GM23248 (cell line): ENCODE measurements at regions not wholly inside any gene's neighbourhood (a gene's known extent, or its start where the extent isn't known, plus 50 kb on each side); places are given as distances from the start of the nearest gene placed in this dataset.

ENCODE experiments used
- DNase-seq: peaks from one replicate; pipeline ENCODE4 v3.0.0-alpha.2; 2015
- H2AFZ ChIP-seq: fragments of 200-600 bp; sonication (generic); 2 replicates; pipeline ENCODE4 v1.6.1; 2016; ENCODE audit warnings: antibody characterized with exemption
- H3F3A ChIP-seq: fragments of 200-600 bp; sonication (generic); 2 replicates; pipeline ENCODE4 v1.6.1; 2016; ENCODE audit warnings: mild to moderate bottlenecking, antibody characterized with exemption, mixed run types; ENCODE audit not compliant: insufficient read depth
- H3K27ac ChIP-seq: fragments of 200-600 bp; sonication (generic); 2 replicates; pipeline ENCODE4 v1.5.1; 2016; ENCODE audit warnings: mild to moderate bottlenecking
- H3K27me3 ChIP-seq: fragments of 200-600 bp; sonication (generic); replicated peaks from 2 replicates; pipeline ENCODE4 v1.6.1; 2016; ENCODE audit warnings: mild to moderate bottlenecking; ENCODE audit not compliant: insufficient read depth
- H3K36me3 ChIP-seq: fragments of 200-600 bp; sonication (generic); 2 replicates; pipeline ENCODE4 v1.6.1; 2016; ENCODE audit warnings: low read depth, mild to moderate bottlenecking
- H3K4me1 ChIP-seq: fragments of 200-600 bp; sonication (generic); 2 replicates; pipeline ENCODE4 v1.6.1; 2016; ENCODE audit warnings: mild to moderate bottlenecking; ENCODE audit not compliant: insufficient read depth
- H3K4me2 ChIP-seq: fragments of 200-600 bp; sonication (generic); one replicate; pipeline ENCODE4 v1.6.1; 2016; ENCODE audit warnings: mild to moderate bottlenecking; ENCODE audit not compliant: unreplicated experiment
- H3K4me3 ChIP-seq: fragments of 200-600 bp; sonication (generic); 2 replicates; pipeline ENCODE4 v1.5.1; 2016; ENCODE audit warnings: mild to moderate bottlenecking
- H3K79me2 ChIP-seq: fragments of 200-600 bp; sonication (generic); 2 replicates; pipeline ENCODE4 v1.6.1; 2016; ENCODE audit warnings: mild to moderate bottlenecking; ENCODE audit not compliant: insufficient read depth
- H3K9ac ChIP-seq: fragments of 200-600 bp; sonication (generic); 2 replicates; pipeline ENCODE4 v1.6.1; 2016; ENCODE audit warnings: mild to moderate bottlenecking
- H3K9me2 ChIP-seq: fragments of 200-600 bp; sonication (generic); 2 replicates; pipeline ENCODE4 v1.6.1; 2016; ENCODE audit warnings: mixed run types, mild to moderate bottlenecking, moderate library complexity; ENCODE audit not compliant: insufficient read depth
- H3K9me3 ChIP-seq: fragments of 200-600 bp; sonication (generic); one replicate; pipeline ENCODE4 v1.6.1; 2017; ENCODE audit warnings: low read depth
- H4K20me1 ChIP-seq: fragments of 200-600 bp; sonication (generic); 2 replicates; pipeline ENCODE4 v1.6.0; 2016; ENCODE audit not compliant: insufficient read depth
- EZH2 ChIP-seq: fragments of 200-600 bp; sonication (generic); IDR thresholded peaks from 2 replicates; pipeline ENCODE4 v1.6.1; 2018; ENCODE audit warnings: antibody characterized with exemption, mild to moderate bottlenecking; ENCODE audit not compliant: insufficient read depth, poor library complexity, severe bottlenecking
- EZH2phosphoT487 ChIP-seq: fragments of 200-600 bp; sonication (generic); IDR thresholded peaks from 2 replicates; pipeline ENCODE4 v1.6.1; 2018; ENCODE audit warnings: antibody characterized with exemption, moderate library complexity, mild to moderate bottlenecking, low read depth; ENCODE audit not compliant: insufficient read depth
- WGBS, 2 experiments: methylation state at CpG; one replicate each; pipeline ENCODE4 v1.1.6; 2015 to 2017; ENCODE audit warnings: low lambda C conversion rate in 2 of 2, low coverage in 1 of 2; ENCODE audit errors: missing lambda C conversion rate in 2 of 2; 5-methylcytosine and 5-hydroxymethylcytosine counted together
- in situ Hi-C: fragments of 300-500 bp; cut with MboI; formaldehyde crosslinking; loops from 2 replicates; pipeline ENCODE4 v1.15.0; 2020

DNA sequence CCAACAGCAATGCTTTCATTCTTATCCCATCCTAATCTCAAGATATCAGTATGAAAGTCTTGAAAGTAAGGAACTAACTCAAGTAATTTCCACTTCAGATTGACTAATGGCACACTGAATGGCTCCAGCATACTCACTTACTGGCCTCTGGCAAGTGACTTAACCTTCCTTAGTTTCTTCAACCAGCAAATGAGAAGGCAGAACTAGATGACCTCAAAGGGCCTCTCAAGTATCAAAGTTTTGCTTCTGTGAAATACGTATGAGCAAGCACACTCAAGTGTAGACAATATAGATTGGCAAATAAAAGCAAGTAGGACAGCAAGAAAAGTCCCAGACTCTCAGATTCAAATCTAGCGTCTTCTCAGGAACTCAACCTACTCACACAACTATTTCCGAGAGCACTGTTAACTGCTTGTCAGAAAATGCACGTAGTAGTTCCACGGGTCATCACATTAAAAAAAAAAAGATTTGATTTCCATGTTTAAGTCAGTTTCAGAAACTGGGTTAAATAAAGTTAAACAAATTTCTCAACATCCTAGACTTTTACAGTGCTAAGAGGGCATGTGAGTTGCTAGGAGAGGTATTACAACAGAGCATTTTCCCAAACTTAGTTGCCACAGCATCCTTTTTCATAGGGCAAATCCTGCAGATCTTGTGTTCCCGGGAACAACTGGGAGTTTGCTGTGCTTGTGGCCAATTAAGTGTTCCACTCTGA lies 276.9 kb upstream of the KLF14 start:
- no peak for TF ChIP-seq EZH2
- TF ChIP-seq EZH2phosphoT487, result no peak
- Histone ChIP-seq H3K4me2 (peak overlapping the region; percentile 91), H3K36me3 (no peaks in the 10 kb centered on the region), H3K4me1 (peaks cover 94% of the 10 kb centered on the region), H4K20me1 (no peaks in the 10 kb centered on the region), H3K9ac (peak overlapping the region; percentile 85), H2AFZ (no peak overlapping the region), H3K4me3 (no peak overlapping the region; the same call in 1 of the 2 replicates), H3K9me3 (no peaks in the 10 kb centered on the region), H3K9me2 (no peaks in the 10 kb centered on the region), H3K27ac (peak overlapping the region; percentile 99), H3F3A (peaks cover 93% of the 10 kb centered on the region), H3K79me2 (peaks cover 82% of the 10 kb centered on the region), H3K27me3 (no peaks in the 10 kb centered on the region)
- peak; percentile 78 for DNase-seq
- in situ Hi-C loops, result no loop called here
- 50 to 59% methylated on average over 6 of the region's 6 CpGs for WGBS, 2 experiments

DNA sequence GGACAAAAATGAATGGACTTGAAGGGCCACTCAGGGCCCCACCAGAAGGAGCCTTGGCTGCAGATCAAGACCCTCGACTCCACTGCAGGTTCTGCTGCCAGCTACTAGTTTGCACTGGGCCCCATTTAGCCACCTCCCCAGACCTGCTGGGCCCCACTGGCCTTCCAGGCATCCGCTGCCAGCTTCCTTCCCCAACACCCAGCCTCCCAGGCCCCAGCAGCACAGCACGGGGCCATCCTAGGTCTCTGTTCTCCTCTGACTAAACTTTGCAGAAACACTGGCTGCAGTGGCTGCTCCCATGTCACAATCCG lies 277.4 kb upstream of the KLF14 start:
- Histone ChIP-seq H3F3A (peaks cover 95% of the 10 kb centered on the region), H3K36me3 (no peaks in the 10 kb centered on the region), H3K4me1 (peaks cover 92% of the 10 kb centered on the region), H2AFZ (no peak overlapping the region), H3K9ac (peak overlapping the region; percentile 85), H3K4me3 (peak overlapping the region; percentile 23), H3K9me3 (no peaks in the 10 kb centered on the region), H3K79me2 (peaks cover 82% of the 10 kb centered on the region), H4K20me1 (no peaks in the 10 kb centered on the region), H3K4me2 (peak overlapping the region; percentile 91), H3K27ac (peak overlapping the region; percentile 99), H3K9me2 (no peaks in the 10 kb centered on the region), H3K27me3 (no peaks in the 10 kb centered on the region)
- in situ Hi-C loops, result no loop called here
- 33 to 40% methylated on average over 4 of the region's 4 CpGs for WGBS, 2 experiments
- TF ChIP-seq EZH2 (no peak), EZH2phosphoT487 (no peak)
- peak; percentile 54 for DNase-seq

DNA sequence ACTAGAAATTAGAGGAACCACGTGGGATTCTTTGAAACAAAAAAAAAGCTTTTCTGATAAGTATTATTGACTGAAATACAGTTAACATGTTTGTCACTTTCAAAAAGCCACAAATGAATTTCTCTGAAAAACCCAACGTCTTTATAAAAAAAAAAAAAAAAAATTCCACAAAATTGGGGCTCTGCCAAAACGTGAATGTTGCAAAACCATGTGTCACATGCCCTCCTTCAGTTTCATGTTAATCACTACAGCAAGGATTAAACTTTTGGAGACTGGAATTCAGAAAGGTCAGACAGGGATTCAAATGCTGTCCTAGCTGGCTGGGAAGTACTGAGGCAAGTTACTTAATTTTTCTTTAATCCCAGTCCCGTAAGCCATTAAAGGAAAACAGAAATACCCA lies 278.0 kb upstream of the KLF14 start:
- H3K9me3 ChIP-seq, result no peaks in the 10 kb centered on the region
- H3K79me2 ChIP-seq, result peaks cover 82% of the 10 kb centered on the region
- H3K4me3 ChIP-seq, result peak overlapping the region; percentile 45
- H4K20me1 ChIP-seq, result no peaks in the 10 kb centered on the region
- TF ChIP-seq EZH2phosphoT487 (no peak), EZH2 (no peak)
- H3K27ac ChIP-seq, result peak overlapping the region; percentile 99
- peak; percentile 91 for DNase-seq
- WGBS, 2 experiments, result 1 to 4% methylated on average over 4 of the region's 4 CpGs
- H3K36me3 ChIP-seq, result no peaks in the 10 kb centered on the region
- H3F3A ChIP-seq, result peaks cover 93% of the 10 kb centered on the region
- in situ Hi-C loops, result no loop called here
- peak overlapping the region; percentile 91 for H3K4me2 ChIP-seq
- H3K9me2 ChIP-seq, result no peaks in the 10 kb centered on the region
- H3K9ac ChIP-seq, result peak overlapping the region; percentile 85
- H2AFZ ChIP-seq, result no peak overlapping the region
- no peaks in the 10 kb centered on the region for H3K27me3 ChIP-seq
- H3K4me1 ChIP-seq, result peaks cover 87% of the 10 kb centered on the region

DNA sequence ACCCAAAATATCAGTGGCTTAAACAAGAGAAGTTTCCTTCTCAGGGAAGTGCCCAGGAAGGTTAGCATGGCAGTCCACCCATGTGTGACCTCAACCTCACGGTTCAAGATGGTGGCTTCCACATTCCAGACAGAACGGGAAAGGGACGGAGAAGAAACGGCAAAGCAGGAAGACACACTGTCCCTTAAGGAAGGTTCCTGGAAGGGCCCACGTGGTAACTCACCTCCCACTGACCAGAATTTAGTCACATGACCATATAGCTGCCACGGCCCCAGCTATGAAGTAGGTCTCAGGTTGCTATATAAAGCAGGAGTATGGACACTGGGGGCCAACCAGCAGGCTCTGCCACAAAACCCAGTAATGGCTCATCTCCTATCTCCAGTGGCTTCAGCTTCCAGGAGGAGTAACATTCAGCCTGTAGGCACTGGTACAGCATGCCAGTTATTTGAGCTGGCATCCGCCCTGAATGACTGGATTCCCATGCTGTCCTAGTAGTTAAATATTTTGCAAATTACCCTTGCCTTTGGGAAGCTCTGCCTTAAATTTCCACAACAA lies 278.5 kb upstream of the KLF14 start:
- peaks cover 92% of the 10 kb centered on the region for H3F3A ChIP-seq
- WGBS, 2 experiments, result 15 to 20% methylated on average over 7 of the region's 7 CpGs
- no peaks in the 10 kb centered on the region for H3K9me2 ChIP-seq
- H3K4me2 ChIP-seq, result peak overlapping the region; percentile 91
- in situ Hi-C loops, result no loop called here
- TF ChIP-seq EZH2phosphoT487, result no peak
- no peak for TF ChIP-seq EZH2
- no peaks in the 10 kb centered on the region for H3K9me3 ChIP-seq
- H3K9ac ChIP-seq, result peak overlapping the region; percentile 85
- DNase-seq, result peak; percentile 93
- H3K4me3 ChIP-seq, result peak overlapping the region; percentile 45
- H3K27ac ChIP-seq, result peak overlapping the region; percentile 99
- no peaks in the 10 kb centered on the region for H3K36me3 ChIP-seq
- no peak overlapping the region for H2AFZ ChIP-seq
- no peaks in the 10 kb centered on the region for H4K20me1 ChIP-seq
- H3K27me3 ChIP-seq, result no peaks in the 10 kb centered on the region
- peaks cover 82% of the 10 kb centered on the region for H3K4me1 ChIP-seq
- H3K79me2 ChIP-seq, result peaks cover 85% of the 10 kb centered on the region
